HL-60 (cell line): ENCODE measurements at regions not wholly inside any gene's neighbourhood (a gene's known extent, or its start where the extent isn't known, plus 50 kb on each side); places are given as distances from the start of the nearest gene placed in this dataset.

Experiments used
- DNase-seq, 2 experiments: peaks; one replicate each; pipeline ENCODE4 v3.0.0-alpha.2; 2010 to 2020; ENCODE audit warnings: low read depth in 1 of 2, low spot score in 1 of 2
- H3K27ac ChIP-seq: fragments of 250-450 bp; sonication (Bioruptor Pico); replicated peaks from 2 replicates; pipeline ENCODE4 v1.5.1; 2020; ENCODE audit warnings: mild to moderate bottlenecking, moderate library complexity
- H3K27me3 ChIP-seq: fragments of 250-450 bp; sonication (Bioruptor Pico); 2 replicates; pipeline ENCODE4 v1.5.1; 2021; ENCODE audit warnings: mild to moderate bottlenecking, moderate library complexity; ENCODE audit not compliant: insufficient read depth, poor library complexity, severe bottlenecking
- H3K4me3 ChIP-seq: replicated peaks from 2 replicates; pipeline ENCODE4 v1.5.1; 2011; ENCODE audit warnings: mild to moderate bottlenecking, control low read depth, low read length; ENCODE audit not compliant: insufficient read depth
- CTCF ChIP-seq: IDR thresholded peaks from one replicate; pipeline ENCODE4 v1.5.1; 2011; ENCODE audit warnings: low read length, control low read depth, inconsistent platforms; ENCODE audit not compliant: insufficient read depth
- GABPA ChIP-seq: IDR thresholded peaks from 2 replicates; pipeline ENCODE4 v1.6.1; 2012; ENCODE audit warnings: low read depth
- POLR2AphosphoS5 ChIP-seq: IDR thresholded peaks from 2 replicates; pipeline ENCODE4 v1.6.1; 2012; ENCODE audit warnings: low read depth
- REST ChIP-seq: IDR thresholded peaks from 2 replicates; pipeline ENCODE4 v1.6.1; 2012; ENCODE audit warnings: low read depth; ENCODE audit not compliant: insufficient replicate concordance
- SPI1 ChIP-seq: IDR thresholded peaks from 2 replicates; pipeline ENCODE4 v1.6.1; 2012; ENCODE audit warnings: low read depth, mild to moderate bottlenecking, borderline replicate concordance

- no peaks in the 10 kb centered on the region for H3K27me3 ChIP-seq
- TF ChIP-seq POLR2AphosphoS5 (no peak), REST (no peak), CTCF (no peak), SPI1 (no peak), GABPA (no peak)
- no peak for DNase-seq
- no peak overlapping the region for H3K27ac ChIP-seq
- H3K4me3 ChIP-seq, result no peak overlapping the region
These were observed 227.7 kb upstream of the TMEM260 start for GRCh38 chr14:56351861-56352260.

- Histone ChIP-seq H3K27ac (no peak overlapping the region), H3K27me3 (no peaks in the 10 kb centered on the region), H3K4me3 (no peak overlapping the region)
- no peak for DNase-seq
- TF ChIP-seq REST, result no peak
- no peak for TF ChIP-seq CTCF
- TF ChIP-seq GABPA, result no peak
- no peak for TF ChIP-seq SPI1
- TF ChIP-seq POLR2AphosphoS5, result no peak
These were observed 226.6 kb upstream of the TMEM260 start for GRCh38 chr14:56352999-56353398.

- Histone ChIP-seq H3K27ac (no peak overlapping the region), H3K27me3 (no peaks in the 10 kb centered on the region), H3K4me3 (no peak overlapping the region)
- no peak for TF ChIP-seq REST
- TF ChIP-seq SPI1, result no peak
- TF ChIP-seq GABPA, result no peak
- no peak for DNase-seq
These were observed 222.2 kb upstream of the TMEM260 start for GRCh38 chr14:56357428-56357827.

- no peaks in the 10 kb centered on the region for H3K27me3 ChIP-seq
- TF ChIP-seq GABPA (no peak), REST (no peak), SPI1 (no peak), POLR2AphosphoS5 (no peak), CTCF (no peak)
- DNase-seq, result no peak
- H3K27ac ChIP-seq, result no peak overlapping the region
- no peak overlapping the region for H3K4me3 ChIP-seq
These were observed 221.3 kb upstream of the TMEM260 start for GRCh38 chr14:56358275-56358674.
